ENCODE measurements at regions not wholly inside any gene's neighbourhood (a gene's known extent, or its start where the extent isn't known, plus 50 kb on each side); places are given as distances from the start of the nearest gene placed in this dataset.

- ChIA-PET CTCF (no interaction called here), POLR2A (no interaction called here)
- no peak for TF ChIP-seq CTCF (IDR thresholded peaks at IDR 0.05)
- no peak for TF ChIP-seq TCF7L2 (IDR thresholded peaks at IDR 0.05; ENCODE audit: low read depth, low read length)
- TF ChIP-seq SIN3A (IDR thresholded peaks at IDR 0.05; ENCODE audit: borderline replicate concordance, insufficient read depth, low read depth, low read length) = no peak
- TF ChIP-seq POLR2AphosphoS5 (IDR thresholded peaks at IDR 0.05; ENCODE audit: low read depth, low read length) = no peak
- TF ChIP-seq REST (IDR thresholded peaks at IDR 0.05; ENCODE audit: insufficient read depth in 1 of 2, low read depth in 2 of 2, low read length in 1 of 2) = no peak
- in situ Hi-C loops (cut with HindIII; ENCODE audit: low pct_unique_long_range_greater_than_20kb, low sequenced_read_pairs) (no loop called here), intact Hi-C loops (cut with micrococcal nuclease; ENCODE audit: unreplicated experiment) (no loop called here)
- Histone ChIP-seq H3K27ac (ENCODE audit: low read length) (peak overlapping the region; percentile 6; the same call in 1 of the 2 replicates), H3K36me3 (ENCODE audit: control insufficient read depth, insufficient read depth, low read length) (no peaks in the 10 kb centered on the region), H3K4me1 (ENCODE audit: control insufficient read depth, insufficient read depth, low read length) (peaks cover 6% of the 10 kb centered on the region), H3K9me3 (ENCODE audit: control insufficient read depth, insufficient read depth, low read depth, low read length) (no peaks in the 10 kb centered on the region), H3K4me3 (ENCODE audit: low read depth in 2 of 2, low read length in 2 of 2) (no peak overlapping the region), H3K27me3 (ENCODE audit: control insufficient read depth, insufficient read depth, low read length) (no peaks in the 10 kb centered on the region)
- ATAC-seq (no peak), DNase-seq (ENCODE audit: low read depth, low spot score) (no peak)
- BruUV-seq (replicated peaks) = no TSS peak
These were observed 265.9 kb downstream of the PRL start for GRCh38 chr6:22030730-22031619.

- CTCF ChIA-PET = no interaction called here
- no TSS peak for BruUV-seq (replicated peaks)
- H3K9me3 ChIP-seq (ENCODE audit: control insufficient read depth, insufficient read depth, low read depth, low read length) = peaks cover 8% of the 10 kb centered on the region; the same call in 1 of the 2 replicates
- H3K27ac ChIP-seq (ENCODE audit: low read length) = peak overlapping the region; percentile 55
- ATAC-seq = no peak
- DNase-seq (ENCODE audit: low read depth, low spot score) = no peak
- POLR2A ChIA-PET = no interaction called here
- no peaks in the 10 kb centered on the region for H3K36me3 ChIP-seq (ENCODE audit: control insufficient read depth, insufficient read depth, low read length)
- in situ Hi-C loops (cut with HindIII; ENCODE audit: low pct_unique_long_range_greater_than_20kb, low sequenced_read_pairs) (no loop called here), intact Hi-C loops (cut with micrococcal nuclease; ENCODE audit: unreplicated experiment) (no loop called here)
- H3K4me1 ChIP-seq (ENCODE audit: control insufficient read depth, insufficient read depth, low read length) = peaks cover 14% of the 10 kb centered on the region
- H3K27me3 ChIP-seq (ENCODE audit: control insufficient read depth, insufficient read depth, low read length) = no peaks in the 10 kb centered on the region
- TF ChIP-seq SIN3A (IDR thresholded peaks at IDR 0.05; ENCODE audit: borderline replicate concordance, insufficient read depth, low read depth, low read length) (no peak), CTCF (IDR thresholded peaks at IDR 0.05) (no peak), POLR2AphosphoS5 (IDR thresholded peaks at IDR 0.05; ENCODE audit: low read depth, low read length) (no peak), REST (IDR thresholded peaks at IDR 0.05; ENCODE audit: insufficient read depth in 1 of 2, low read depth in 2 of 2, low read length in 1 of 2) (no peak), TCF7L2 (IDR thresholded peaks at IDR 0.05; ENCODE audit: low read depth, low read length) (no peak)
- no peak overlapping the region for H3K4me3 ChIP-seq (ENCODE audit: low read depth in 2 of 2, low read length in 2 of 2)
These were observed 261.1 kb downstream of the PRL start for GRCh38 chr6:22035690-22036089.
